K562 (cell line): ENCODE measurements at regions not wholly inside any gene's neighbourhood (a gene's known extent, or its start where the extent isn't known, plus 50 kb on each side); places are given as distances from the start of the nearest gene placed in this dataset.

Experiments used
- BCOR ChIP-seq: fragments of 450-650 bp; IDR thresholded peaks from 2 replicates; pipeline ENCODE4 v1.6.1; 2016
- BDP1 ChIP-seq: IDR thresholded peaks from 3 replicates; pipeline ENCODE4 v1.6.1; 2011; ENCODE audit not compliant: insufficient read length, insufficient read depth
- ELF4 ChIP-seq: fragments of 450-650 bp; formaldehyde crosslinking; IDR thresholded peaks from 2 replicates; pipeline ENCODE4 v1.4.0; 2022; ENCODE audit warnings: missing genetic modification characterization
- FOXJ2 ChIP-seq: fragments of 200-800 bp; sonication (Bioruptor generic); IDR thresholded peaks from 2 replicates; pipeline ENCODE4 v1.6.1; 2016; ENCODE audit warnings: missing genetic modification characterization, missing compliant biosample characterization
- GTF3C2 ChIP-seq: IDR thresholded peaks from 3 replicates; pipeline ENCODE4 v1.6.1; 2011; ENCODE audit warnings: borderline replicate concordance, mild to moderate bottlenecking, moderate library complexity; ENCODE audit not compliant: insufficient read length; ENCODE audit errors: extremely low read depth
- JUND ChIP-seq, 2 experiments: IDR thresholded peaks; 2 replicates in 1 of 2; 3 replicates in 1 of 2; pipeline ENCODE4 v1.6.1; 2011; ENCODE audit warnings: borderline replicate concordance in 2 of 2, low read depth in 2 of 2, low read length in 2 of 2, improper control_type of control experiment in 1 of 2, missing biosample characterization in 1 of 2, missing genetic modification characterization in 1 of 2, missing genetic modification reagents in 1 of 2
- KLF16 ChIP-seq: IDR thresholded peaks from 2 replicates; pipeline ENCODE4 v1.6.1; 2016; ENCODE audit warnings: antibody characterized with exemption
- NCOA1 ChIP-seq: fragments of 450-650 bp; IDR thresholded peaks from 2 replicates; pipeline ENCODE4 v1.6.1; 2016; ENCODE audit warnings: low read depth
- SIX5 ChIP-seq, 2 experiments: IDR thresholded peaks; 2 replicates each; pipeline ENCODE4 v1.6.1; 2011; ENCODE audit warnings: low read length in 2 of 2, borderline replicate concordance in 1 of 2, low read depth in 1 of 2, mild to moderate bottlenecking in 1 of 2, moderate library complexity in 1 of 2; ENCODE audit not compliant: insufficient read depth in 1 of 2
- SRSF7 ChIP-seq: fragments of 200-400 bp; formaldehyde crosslinking; optimal IDR thresholded peaks from 2 replicates; pipeline ENCODE3; 2017; ENCODE audit warnings: mild to moderate bottlenecking, low read depth, low read length
- TAF1 ChIP-seq: IDR thresholded peaks from 2 replicates; pipeline ENCODE4 v1.6.1; 2011; ENCODE audit warnings: mild to moderate bottlenecking, low read length, moderate library complexity; ENCODE audit not compliant: insufficient read depth, control insufficient read depth, severe bottlenecking; ENCODE audit errors: extremely low read depth
- TFAM ChIP-seq: fragments of 250-450 bp; sonication (Bioruptor Pico); conservative IDR thresholded peaks from 2 replicates; pipeline ENCODE4 v1.5.0; 2021; ENCODE audit warnings: mild to moderate bottlenecking, moderate library complexity
- U2AF2 ChIP-seq: fragments of 200-400 bp; formaldehyde crosslinking; optimal IDR thresholded peaks from 2 replicates; pipeline ENCODE3; 2017; ENCODE audit warnings: low read depth, mild to moderate bottlenecking, low read length
- VEZF1 ChIP-seq: fragments of 200-800 bp; sonication (Bioruptor generic); IDR thresholded peaks from 2 replicates; pipeline ENCODE4 v1.6.1; 2017; ENCODE audit warnings: missing genetic modification characterization, missing compliant biosample characterization
- XRCC5 ChIP-seq: fragments of 200-400 bp; formaldehyde crosslinking; IDR thresholded peaks from 2 replicates; pipeline ENCODE4 v1.6.1; 2017; ENCODE audit warnings: low read depth, mild to moderate bottlenecking, low read length
- ZNF41 ChIP-seq: fragments of 250-450 bp; sonication (Bioruptor Pico); conservative IDR thresholded peaks from 2 replicates; pipeline ENCODE4 v1.4.0; 2020; ENCODE audit warnings: mild to moderate bottlenecking
- ZNF592 ChIP-seq: fragments of 450-650 bp; IDR thresholded peaks from 2 replicates; pipeline ENCODE4 v1.6.1; 2017; ENCODE audit warnings: antibody characterized with exemption, mild to moderate bottlenecking
- ZNF668 ChIP-seq: fragments of 250-450 bp; sonication (Bioruptor Pico); IDR thresholded peaks from 2 replicates; pipeline ENCODE4 v1.8.0; 2022; ENCODE audit warnings: mild to moderate bottlenecking, inconsistent platforms
- ZNF764 ChIP-seq: fragments of 250-450 bp; sonication (Bioruptor Pico); IDR thresholded peaks from 2 replicates; pipeline ENCODE4 v1.4.0; 2020; ENCODE audit warnings: low read depth, mild to moderate bottlenecking, moderate library complexity
- ZSCAN32 ChIP-seq: fragments of 450-650 bp; formaldehyde crosslinking; IDR thresholded peaks from 2 replicates; pipeline ENCODE4 v1.4.0; 2020; ENCODE audit warnings: mild to moderate bottlenecking, moderate library complexity

- peak; percentile 24; the same call in 1 of the 2 replicates for TF ChIP-seq ZNF592
- no peak for TF ChIP-seq XRCC5
- TF ChIP-seq JUND (IDR thresholded peaks at IDR 0.05; ENCODE audit: borderline replicate concordance, low read depth, low read length) = peak; percentile 58; the same call in 1 of the 2 replicates
- TF ChIP-seq JUND (tag; IDR thresholded peaks at IDR 0.05; ENCODE audit: borderline replicate concordance, low read depth, low read length) = no peak
- TF ChIP-seq BDP1 = no peak
- TF ChIP-seq TAF1 = no peak
- TF ChIP-seq VEZF1 (CRISPR knock-in tag) = no peak
- no peak for TF ChIP-seq ZNF668 (CRISPR knock-in tag)
- no peak for TF ChIP-seq ZNF41 (CRISPR knock-in tag)
- no peak for TF ChIP-seq SIX5 (IDR thresholded peaks at IDR 0.05; ENCODE audit: borderline replicate concordance in 1 of 2, insufficient read depth in 1 of 2, low read depth in 1 of 2, low read length in 2 of 2)
- no peak for TF ChIP-seq NCOA1
- TF ChIP-seq SRSF7 = no peak
- TF ChIP-seq KLF16 = no peak
- TF ChIP-seq U2AF2 = no peak
- no peak for TF ChIP-seq GTF3C2
- TF ChIP-seq TFAM (CRISPR knock-in tag) = no peak
- TF ChIP-seq ZSCAN32 = no peak
- no peak for TF ChIP-seq BCOR
- no peak for TF ChIP-seq ZNF764
- TF ChIP-seq ELF4 (CRISPR knock-in tag) = no peak
- TF ChIP-seq FOXJ2 = no peak
These were observed 85.3 kb downstream of the LEPR start (continued) for GRCh38 chr1:65505547-65506300.
